Smooth muscle cell (in vitro differentiated cells): ENCODE measurements at regions not wholly inside any gene's neighbourhood (a gene's known extent, or its start where the extent isn't known, plus 50 kb on each side); places are given as distances from the start of the nearest gene placed in this dataset.

Experiments
- DNase-seq: peaks from one replicate; lab custom pipeline; 2025; ENCODE audit not compliant: unreplicated experiment; lab: John Stamatoyannopoulos, UW
- H2AFZ ChIP-seq: fragments of 200-600 bp; sonication (generic); 2 replicates; pipeline ENCODE4 v1.6.0; 2016; ENCODE audit warnings: antibody characterized with exemption, low read depth, mild to moderate bottlenecking
- H3F3A ChIP-seq: fragments of 200-600 bp; sonication (generic); 2 replicates; pipeline ENCODE4 v1.6.0; 2017; ENCODE audit warnings: antibody characterized with exemption, low read depth
- H3K27ac ChIP-seq: fragments of 200-600 bp; sonication (generic); 2 replicates; pipeline ENCODE4 v1.5.1; 2016; ENCODE audit warnings: low read depth, mild to moderate bottlenecking
- H3K27me3 ChIP-seq: fragments of 200-600 bp; sonication (generic); 2 replicates; pipeline ENCODE4 v1.6.1; 2016; ENCODE audit warnings: low read depth, mild to moderate bottlenecking
- H3K36me3 ChIP-seq: fragments of 200-600 bp; sonication (generic); 2 replicates; pipeline ENCODE4 v1.5.1; 2016; ENCODE audit warnings: low read depth
- H3K4me1 ChIP-seq: fragments of 200-600 bp; sonication (generic); 2 replicates; pipeline ENCODE4 v1.5.1; 2016; ENCODE audit warnings: low read depth
- H3K4me2 ChIP-seq: fragments of 200-600 bp; sonication (generic); 2 replicates; pipeline ENCODE4 v1.6.0; 2016; ENCODE audit warnings: mild to moderate bottlenecking
- H3K4me3 ChIP-seq: fragments of 200-600 bp; sonication (generic); 2 replicates; pipeline ENCODE4 v1.5.1; 2016; ENCODE audit warnings: mild to moderate bottlenecking
- H3K79me2 ChIP-seq: fragments of 200-600 bp; sonication (generic); 2 replicates; pipeline ENCODE4 v1.6.0; 2016; ENCODE audit warnings: low read depth, mild to moderate bottlenecking
- H3K9ac ChIP-seq: fragments of 200-600 bp; sonication (generic); 2 replicates; pipeline ENCODE4 v1.6.0; 2016; ENCODE audit warnings: low read depth
- H3K9me3 ChIP-seq: fragments of 200-600 bp; sonication (generic); replicated peaks from 2 replicates; pipeline ENCODE4 v1.5.1; 2016; ENCODE audit warnings: low read depth
- H4K20me1 ChIP-seq: fragments of 200-600 bp; sonication (generic); 2 replicates; pipeline ENCODE4 v1.6.0; 2016; ENCODE audit warnings: low read depth
- CTCF ChIP-seq: fragments of 200-600 bp; sonication (generic); IDR thresholded peaks from 2 replicates; pipeline ENCODE4 v1.5.1; 2017; ENCODE audit warnings: borderline replicate concordance, mild to moderate bottlenecking, antibody characterized with exemption; ENCODE audit not compliant: insufficient read depth, poor library complexity, severe bottlenecking
- whole genome bisulfite sequencing: methylation state at CpG from one replicate; pipeline ENCODE4 v1.1.7; 2016; ENCODE audit warnings: low lambda C conversion rate; 5-methylcytosine and 5-hydroxymethylcytosine counted together

- Histone ChIP-seq H3F3A (no peaks in the 10 kb centered on the region), H3K9ac (no peak overlapping the region), H3K27me3 (no peaks in the 10 kb centered on the region), H3K79me2 (no peaks in the 10 kb centered on the region), H3K4me2 (no peak overlapping the region), H4K20me1 (no peaks in the 10 kb centered on the region), H3K36me3 (no peaks in the 10 kb centered on the region), H3K4me3 (no peak overlapping the region), H3K9me3 (no peaks in the 10 kb centered on the region), H3K27ac (no peak overlapping the region), H3K4me1 (no peaks in the 10 kb centered on the region), H2AFZ (no peak overlapping the region)
- TF ChIP-seq CTCF: no peak
- DNase-seq: no peak
- 89% methylated on average over 15 of the region's 15 CpGs for WGBS
These were observed 95.0 kb upstream of the RUFY1 start for GRCh38 chr5:179455320-179455719.

- no peaks in the 10 kb centered on the region for H3K4me1 ChIP-seq
- no peaks in the 10 kb centered on the region for H3F3A ChIP-seq
- no peak overlapping the region for H3K9ac ChIP-seq
- H3K4me3 ChIP-seq: no peak overlapping the region
- no peaks in the 10 kb centered on the region for H3K79me2 ChIP-seq
- H2AFZ ChIP-seq: no peak overlapping the region
- H3K4me2 ChIP-seq: no peak overlapping the region
- H3K27me3 ChIP-seq: no peaks in the 10 kb centered on the region
- no peak overlapping the region for H3K27ac ChIP-seq
- no peak for DNase-seq
- no peaks in the 10 kb centered on the region for H3K9me3 ChIP-seq
- no peaks in the 10 kb centered on the region for H3K36me3 ChIP-seq
- 94% methylated on average over 9 of the region's 9 CpGs for WGBS
- TF ChIP-seq CTCF: no peak
- H4K20me1 ChIP-seq: no peaks in the 10 kb centered on the region
These were observed 96.0 kb upstream of the RUFY1 start for GRCh38 chr5:179454356-179454755.

GRCh38 chr5:179453616-179454015, 96.7 kb upstream of the RUFY1 start:
- Histone ChIP-seq H3K9me3 (no peaks in the 10 kb centered on the region), H3K4me2 (no peak overlapping the region), H2AFZ (no peak overlapping the region), H4K20me1 (no peaks in the 10 kb centered on the region), H3F3A (no peaks in the 10 kb centered on the region), H3K36me3 (no peaks in the 10 kb centered on the region), H3K9ac (no peak overlapping the region), H3K4me1 (no peaks in the 10 kb centered on the region), H3K27ac (no peak overlapping the region), H3K27me3 (no peaks in the 10 kb centered on the region), H3K4me3 (no peak overlapping the region), H3K79me2 (no peaks in the 10 kb centered on the region)
- DNase-seq: no peak
- 87% methylated on average over 7 of the region's 7 CpGs for WGBS
- TF ChIP-seq CTCF: no peak

GRCh38 chr5:179452356-179453230, 97.8 kb upstream of the RUFY1 start:
- no peak for DNase-seq
- H3K4me2 ChIP-seq: no peak overlapping the region
- no peaks in the 10 kb centered on the region for H3F3A ChIP-seq
- H3K36me3 ChIP-seq: no peaks in the 10 kb centered on the region
- no peaks in the 10 kb centered on the region for H3K27me3 ChIP-seq
- 84% methylated on average over 19 of the region's 20 CpGs for WGBS
- H3K27ac ChIP-seq: no peak overlapping the region
- no peaks in the 10 kb centered on the region for H3K4me1 ChIP-seq
- H3K9me3 ChIP-seq: no peaks in the 10 kb centered on the region
- no peak overlapping the region for H3K9ac ChIP-seq
- no peaks in the 10 kb centered on the region for H4K20me1 ChIP-seq
- no peaks in the 10 kb centered on the region for H3K79me2 ChIP-seq
- TF ChIP-seq CTCF: no peak
- no peak overlapping the region for H2AFZ ChIP-seq
- H3K4me3 ChIP-seq: no peak overlapping the region
